HepG2 (cell line): ENCODE measurements at regions not wholly inside any gene's neighbourhood (a gene's known extent, or its start where the extent isn't known, plus 50 kb on each side); places are given as distances from the start of the nearest gene placed in this dataset.

Experiments used
- ATAC-seq: fragments of 200-7000 bp; cut with Tn5 transposase; 3 replicates; pipeline ENCODE4 v1.9.1; 2020; ENCODE audit warnings: mild to moderate bottlenecking, moderate library complexity
- BruUV-seq: library from RNA; stranded (reverse); fragments of 400-500 nt; replicated peaks from 2 replicates; lab custom pipeline; 2021; lab: Mats Ljungman, UMichigan
- CTCF ChIA-PET: fragments of 300-600 bp; formaldehyde crosslinking; extraction: SDS; loops from one replicate; lab custom pipeline; 2021; ENCODE audit warnings: low total read pairs, inconsistent platforms, low intra/inter-chr PET ratio; lab: Yijun Ruan, JAX
- POLR2A ChIA-PET: fragments of 350-600 bp; sonication (Branson Sonifier 250); formaldehyde crosslinking; loops from one replicate; lab custom pipeline; 2020; ENCODE audit warnings: antibody characterized with exemption, inconsistent platforms; lab: Yijun Ruan, JAX
- DNase-seq: peaks from one replicate; pipeline ENCODE4 v3.0.0-alpha.2; 2015; ENCODE audit warnings: low spot score
- FAIRE-seq: peaks from 3 replicates; lab custom pipeline; 2011; peaks lifted over from hg19 to GRCh38; lab: Jason Lieb, UNC
- H2AFZ ChIP-seq: one replicate; pipeline ENCODE4 v1.6.1; 2011; ENCODE audit warnings: low read length, inconsistent platforms
- H3K27ac ChIP-seq: fragments of 300-600 bp; 3 replicates; pipeline ENCODE4 v1.8.0; 2011; ENCODE audit warnings: mixed run types, mild to moderate bottlenecking, mixed read lengths, low read length, inconsistent platforms; ENCODE audit not compliant: insufficient read depth; ENCODE audit errors: extremely low read length
- H3K27me3 ChIP-seq, 2 experiments: fragments of 200-600 bp in 1 of 2; 2 replicates in 1 of 2; 3 replicates in 1 of 2; pipeline versions ENCODE4 v1.6.0 to v1.8.0; 2011; ENCODE audit warnings: low read length in 2 of 2, mild to moderate bottlenecking in 2 of 2, moderate library complexity in 2 of 2, inconsistent platforms in 1 of 2; ENCODE audit not compliant: insufficient read depth in 2 of 2, control insufficient read depth in 1 of 2
- H3K36me3 ChIP-seq, 2 experiments: fragments of 200-600 bp in 1 of 2; replicated peaks in 1 of 2; 2 replicates in 1 of 2; 3 replicates in 1 of 2; pipeline versions ENCODE4 v1.5.1 to v1.8.0; 2011; ENCODE audit warnings: low read length in 2 of 2, inconsistent platforms in 1 of 2; ENCODE audit not compliant: insufficient read depth in 2 of 2, control insufficient read depth in 1 of 2
- H3K4me1 ChIP-seq: 2 replicates; pipeline ENCODE4 v1.5.1; 2012; ENCODE audit warnings: low read length, inconsistent platforms; ENCODE audit not compliant: insufficient read depth
- H3K4me2 ChIP-seq: 2 replicates; pipeline ENCODE4 v1.6.0; 2011; ENCODE audit warnings: low read depth, low read length, inconsistent platforms
- H3K4me3 ChIP-seq, 3 experiments: fragments of 200-600 bp in 1 of 3; sonication (generic), shearing (Covaris generic) in 1 of 3; replicated peaks in 1 of 3; 2 replicates each; pipeline ENCODE4 v1.5.1; 2011 to 2016; ENCODE audit warnings: low read length in 3 of 3, inconsistent platforms in 2 of 3, low read depth in 2 of 3, mild to moderate bottlenecking in 2 of 3, control low read depth in 1 of 3, mixed read lengths in 1 of 3; ENCODE audit not compliant: insufficient read depth in 1 of 3
- H3K79me2 ChIP-seq: one replicate; pipeline ENCODE4 v1.6.1; 2011; ENCODE audit warnings: low read length, inconsistent platforms; ENCODE audit not compliant: insufficient read depth
- H3K9ac ChIP-seq: 2 replicates; pipeline ENCODE4 v1.6.0; 2011; ENCODE audit warnings: mild to moderate bottlenecking, low read depth, low read length, inconsistent platforms; ENCODE audit not compliant: insufficient read depth
- H3K9me3 ChIP-seq: 2 replicates; pipeline ENCODE4 v1.5.1; 2012; ENCODE audit warnings: mild to moderate bottlenecking, low read length
- H4K20me1 ChIP-seq: 2 replicates; pipeline ENCODE4 v1.6.0; 2011; ENCODE audit warnings: inconsistent platforms, mild to moderate bottlenecking, low read length, moderate library complexity; ENCODE audit not compliant: insufficient read depth
- ETV5 ChIP-seq: IDR thresholded peaks from 2 replicates; pipeline ENCODE4 v1.6.1; 2018; ENCODE audit warnings: missing biosample characterization, missing genetic modification reagents, inconsistent platforms, borderline replicate concordance
- FOSL1 ChIP-seq: sonication (generic); formaldehyde crosslinking; IDR thresholded peaks from 2 replicates; pipeline ENCODE4 v1.9.0; 2021; ENCODE audit warnings: missing genetic modification reagents, borderline replicate concordance
- NFE2 ChIP-seq: sonication (generic); formaldehyde crosslinking; IDR thresholded peaks from 2 replicates; pipeline ENCODE4 v1.4.0; 2020; ENCODE audit warnings: missing genetic modification reagents
- NR2F1 ChIP-seq, 2 experiments: fragments of 450-650 bp in 1 of 2; formaldehyde crosslinking in 1 of 2; IDR thresholded peaks; 2 replicates each; pipeline versions ENCODE4 v1.5.0 to v1.6.1; 2016 to 2020; ENCODE audit warnings: mild to moderate bottlenecking in 1 of 2, missing compliant biosample characterization in 1 of 2, missing genetic modification reagents in 1 of 2, moderate library complexity in 1 of 2
- SOX6 ChIP-seq, 2 experiments: fragments of 450-650 bp in 1 of 2; sonication (generic) in 1 of 2; formaldehyde crosslinking in 1 of 2; IDR thresholded peaks; 2 replicates each; pipeline versions ENCODE4 v1.4.0 to v1.6.1; 2017 to 2020; ENCODE audit warnings: antibody characterized with exemption in 1 of 2, mild to moderate bottlenecking in 1 of 2, missing genetic modification reagents in 1 of 2
- SP2 ChIP-seq: sonication (generic); formaldehyde crosslinking; IDR thresholded peaks from 2 replicates; pipeline ENCODE4 v1.5.1; 2020; ENCODE audit warnings: mild to moderate bottlenecking, missing genetic modification reagents
- ZNF672 ChIP-seq: sonication (generic); formaldehyde crosslinking; IDR thresholded peaks from 2 replicates; pipeline ENCODE4 v1.8.1; 2022; ENCODE audit warnings: missing genetic modification reagents
- ZNF687 ChIP-seq: sonication (generic); formaldehyde crosslinking; IDR thresholded peaks from 2 replicates; pipeline ENCODE4 v1.5.1; 2020; ENCODE audit warnings: mild to moderate bottlenecking, missing genetic modification reagents, moderate library complexity
- ZSCAN30 ChIP-seq: sonication (generic); formaldehyde crosslinking; IDR thresholded peaks from 2 replicates; pipeline ENCODE4 v1.5.0; 2020; ENCODE audit warnings: mild to moderate bottlenecking, missing genetic modification reagents
- WGBS: methylation state at CpG from one replicate; pipeline ENCODE4 v1.1.6; 2017; ENCODE audit warnings: low lambda C conversion rate; 5-methylcytosine and 5-hydroxymethylcytosine counted together
- in situ Hi-C: cut with HindIII; loops from 2 replicates; pipeline ENCODE4 v1.10.0; 2017; ENCODE audit warnings: low pct_unique_long_range_greater_than_20kb; ENCODE audit not compliant: extremely low pct_ligation_motif_present
- intact Hi-C: fragments of 100-400 bp; cut with micrococcal nuclease; formaldehyde crosslinking; loops from one replicate; pipeline ENCODE4 v1.10.0; 2022; ENCODE audit not compliant: unreplicated experiment
- TF ChIP-seq, protein P1 (sequence below): sonication (generic); formaldehyde crosslinking; IDR thresholded peaks from 2 replicates; pipeline ENCODE4 v1.5.0; 2020; ENCODE audit warnings: mild to moderate bottlenecking, missing genetic modification reagents, borderline replicate concordance
- TF ChIP-seq, protein P2 (sequence below): sonication (generic); formaldehyde crosslinking; IDR thresholded peaks from 2 replicates; pipeline ENCODE4 v1.5.1; 2020; ENCODE audit warnings: missing genetic modification reagents, mild to moderate bottlenecking, borderline replicate concordance
- TF ChIP-seq, protein P3 (sequence below): sonication (generic); formaldehyde crosslinking; IDR thresholded peaks from 2 replicates; pipeline ENCODE4 v1.8.1; 2023; ENCODE audit warnings: missing genetic modification reagents, mild to moderate bottlenecking, borderline replicate concordance
- TF ChIP-seq, protein P4 (sequence below): sonication (generic); formaldehyde crosslinking; IDR thresholded peaks from 2 replicates; pipeline ENCODE4 v1.4.0; 2020; ENCODE audit warnings: missing genetic modification reagents, borderline replicate concordance

- intact Hi-C loops, result no loop called here
- Histone ChIP-seq H2AFZ (no peak overlapping the region), H3K27ac (no peak overlapping the region), H4K20me1 (no peaks in the 10 kb centered on the region), H3K27me3 (no peaks in the 10 kb centered on the region), H3K79me2 (no peaks in the 10 kb centered on the region), H3K4me2 (no peak overlapping the region), H3K9me3 (peaks cover 22% of the 10 kb centered on the region), H3K36me3 (no peaks in the 10 kb centered on the region), H3K9ac (no peak overlapping the region), H3K4me1 (no peaks in the 10 kb centered on the region), H3K4me3 (no peak overlapping the region)
- no TSS peak for BruUV-seq
- ChIA-PET CTCF (no interaction called here), POLR2A (no interaction called here)
- FAIRE-seq (no peak), DNase-seq (no peak), ATAC-seq (no peak)
- in situ Hi-C loops, result no loop called here
- WGBS, result 8% methylated on average over 1 of the region's 1 CpG
- TF ChIP-seq, protein P1, sequence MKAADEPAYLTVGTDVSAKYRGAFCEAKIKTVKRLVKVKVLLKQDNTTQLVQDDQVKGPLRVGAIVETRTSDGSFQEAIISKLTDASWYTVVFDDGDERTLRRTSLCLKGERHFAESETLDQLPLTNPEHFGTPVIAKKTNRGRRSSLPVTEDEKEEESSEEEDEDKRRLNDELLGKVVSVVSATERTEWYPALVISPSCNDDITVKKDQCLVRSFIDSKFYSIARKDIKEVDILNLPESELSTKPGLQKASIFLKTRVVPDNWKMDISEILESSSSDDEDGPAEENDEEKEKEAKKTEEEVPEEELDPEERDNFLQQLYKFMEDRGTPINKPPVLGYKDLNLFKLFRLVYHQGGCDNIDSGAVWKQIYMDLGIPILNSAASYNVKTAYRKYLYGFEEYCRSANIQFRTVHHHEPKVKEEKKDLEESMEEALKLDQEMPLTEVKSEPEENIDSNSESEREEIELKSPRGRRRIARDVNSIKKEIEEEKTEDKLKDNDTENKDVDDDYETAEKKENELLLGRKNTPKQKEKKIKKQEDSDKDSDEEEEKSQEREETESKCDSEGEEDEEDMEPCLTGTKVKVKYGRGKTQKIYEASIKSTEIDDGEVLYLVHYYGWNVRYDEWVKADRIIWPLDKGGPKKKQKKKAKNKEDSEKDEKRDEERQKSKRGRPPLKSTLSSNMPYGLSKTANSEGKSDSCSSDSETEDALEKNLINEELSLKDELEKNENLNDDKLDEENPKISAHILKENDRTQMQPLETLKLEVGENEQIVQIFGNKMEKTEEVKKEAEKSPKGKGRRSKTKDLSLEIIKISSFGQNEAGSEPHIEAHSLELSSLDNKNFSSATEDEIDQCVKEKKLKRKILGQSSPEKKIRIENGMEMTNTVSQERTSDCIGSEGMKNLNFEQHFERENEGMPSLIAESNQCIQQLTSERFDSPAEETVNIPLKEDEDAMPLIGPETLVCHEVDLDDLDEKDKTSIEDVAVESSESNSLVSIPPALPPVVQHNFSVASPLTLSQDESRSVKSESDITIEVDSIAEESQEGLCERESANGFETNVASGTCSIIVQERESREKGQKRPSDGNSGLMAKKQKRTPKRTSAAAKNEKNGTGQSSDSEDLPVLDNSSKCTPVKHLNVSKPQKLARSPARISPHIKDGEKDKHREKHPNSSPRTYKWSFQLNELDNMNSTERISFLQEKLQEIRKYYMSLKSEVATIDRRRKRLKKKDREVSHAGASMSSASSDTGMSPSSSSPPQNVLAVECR, result no peak
- TF ChIP-seq ZSCAN30 (CRISPR knock-in tag) (no peak), ETV5 (no peak), NR2F1 (CRISPR knock-in tag; IDR thresholded peaks at IDR 0.05) (no peak), NFE2 (CRISPR knock-in tag) (no peak), FOSL1 (CRISPR knock-in tag) (no peak), SP2 (no peak), ZNF672 (CRISPR knock-in tag) (no peak), ZNF687 (CRISPR knock-in tag) (no peak), SOX6 (IDR thresholded peaks at IDR 0.05) (no peak), SOX6 (CRISPR knock-in tag; IDR thresholded peaks at IDR 0.05) (no peak)
- TF ChIP-seq, protein P2, sequence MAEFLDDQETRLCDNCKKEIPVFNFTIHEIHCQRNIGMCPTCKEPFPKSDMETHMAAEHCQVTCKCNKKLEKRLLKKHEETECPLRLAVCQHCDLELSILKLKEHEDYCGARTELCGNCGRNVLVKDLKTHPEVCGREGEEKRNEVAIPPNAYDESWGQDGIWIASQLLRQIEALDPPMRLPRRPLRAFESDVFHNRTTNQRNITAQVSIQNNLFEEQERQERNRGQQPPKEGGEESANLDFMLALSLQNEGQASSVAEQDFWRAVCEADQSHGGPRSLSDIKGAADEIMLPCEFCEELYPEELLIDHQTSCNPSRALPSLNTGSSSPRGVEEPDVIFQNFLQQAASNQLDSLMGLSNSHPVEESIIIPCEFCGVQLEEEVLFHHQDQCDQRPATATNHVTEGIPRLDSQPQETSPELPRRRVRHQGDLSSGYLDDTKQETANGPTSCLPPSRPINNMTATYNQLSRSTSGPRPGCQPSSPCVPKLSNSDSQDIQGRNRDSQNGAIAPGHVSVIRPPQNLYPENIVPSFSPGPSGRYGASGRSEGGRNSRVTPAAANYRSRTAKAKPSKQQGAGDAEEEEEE, result no peak
- TF ChIP-seq, protein P3, sequence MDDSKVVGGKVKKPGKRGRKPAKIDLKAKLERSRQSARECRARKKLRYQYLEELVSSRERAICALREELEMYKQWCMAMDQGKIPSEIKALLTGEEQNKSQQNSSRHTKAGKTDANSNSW, result no peak
- TF ChIP-seq, protein P4, sequence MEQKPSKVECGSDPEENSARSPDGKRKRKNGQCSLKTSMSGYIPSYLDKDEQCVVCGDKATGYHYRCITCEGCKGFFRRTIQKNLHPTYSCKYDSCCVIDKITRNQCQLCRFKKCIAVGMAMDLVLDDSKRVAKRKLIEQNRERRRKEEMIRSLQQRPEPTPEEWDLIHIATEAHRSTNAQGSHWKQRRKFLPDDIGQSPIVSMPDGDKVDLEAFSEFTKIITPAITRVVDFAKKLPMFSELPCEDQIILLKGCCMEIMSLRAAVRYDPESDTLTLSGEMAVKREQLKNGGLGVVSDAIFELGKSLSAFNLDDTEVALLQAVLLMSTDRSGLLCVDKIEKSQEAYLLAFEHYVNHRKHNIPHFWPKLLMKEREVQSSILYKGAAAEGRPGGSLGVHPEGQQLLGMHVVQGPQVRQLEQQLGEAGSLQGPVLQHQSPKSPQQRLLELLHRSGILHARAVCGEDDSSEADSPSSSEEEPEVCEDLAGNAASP (CRISPR knock-in tag), result no peak
Measured at GRCh38 chr4:13694256-13694655, 66.7 kb upstream of the BOD1L1 start.
